ENCODE measurements at regions not wholly inside any gene's neighbourhood (a gene's known extent, or its start where the extent isn't known, plus 50 kb on each side); places are given as distances from the start of the nearest gene placed in this dataset.

DNA sequence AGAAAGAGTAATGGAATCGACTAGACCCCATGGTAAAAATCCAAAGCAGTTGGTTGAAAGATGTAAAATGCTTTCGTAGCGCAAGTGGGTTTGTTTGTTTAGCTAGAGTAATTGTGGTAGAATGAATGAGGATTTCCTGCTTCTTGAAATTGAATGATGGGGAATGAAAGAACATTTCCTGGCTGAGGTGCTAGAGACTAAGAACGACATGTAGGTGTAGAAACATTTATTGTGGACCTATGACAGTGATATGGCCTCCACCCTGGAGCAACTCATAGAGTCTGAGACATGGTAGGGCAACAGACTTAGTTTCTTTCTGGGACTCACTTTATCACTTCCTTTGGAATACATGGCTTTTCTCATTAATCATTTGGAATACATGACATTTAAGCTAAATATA lies 467.6 kb upstream of the CFAP20DC start:
- TF ChIP-seq, protein P1, sequence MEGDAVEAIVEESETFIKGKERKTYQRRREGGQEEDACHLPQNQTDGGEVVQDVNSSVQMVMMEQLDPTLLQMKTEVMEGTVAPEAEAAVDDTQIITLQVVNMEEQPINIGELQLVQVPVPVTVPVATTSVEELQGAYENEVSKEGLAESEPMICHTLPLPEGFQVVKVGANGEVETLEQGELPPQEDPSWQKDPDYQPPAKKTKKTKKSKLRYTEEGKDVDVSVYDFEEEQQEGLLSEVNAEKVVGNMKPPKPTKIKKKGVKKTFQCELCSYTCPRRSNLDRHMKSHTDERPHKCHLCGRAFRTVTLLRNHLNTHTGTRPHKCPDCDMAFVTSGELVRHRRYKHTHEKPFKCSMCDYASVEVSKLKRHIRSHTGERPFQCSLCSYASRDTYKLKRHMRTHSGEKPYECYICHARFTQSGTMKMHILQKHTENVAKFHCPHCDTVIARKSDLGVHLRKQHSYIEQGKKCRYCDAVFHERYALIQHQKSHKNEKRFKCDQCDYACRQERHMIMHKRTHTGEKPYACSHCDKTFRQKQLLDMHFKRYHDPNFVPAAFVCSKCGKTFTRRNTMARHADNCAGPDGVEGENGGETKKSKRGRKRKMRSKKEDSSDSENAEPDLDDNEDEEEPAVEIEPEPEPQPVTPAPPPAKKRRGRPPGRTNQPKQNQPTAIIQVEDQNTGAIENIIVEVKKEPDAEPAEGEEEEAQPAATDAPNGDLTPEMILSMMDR (IDR thresholded peaks at IDR 0.05; ENCODE audit: low read depth, low read length): no peak
- H3K9me3 ChIP-seq (ENCODE audit: severe bottlenecking): no peaks in the 10 kb centered on the region
- no peak overlapping the region for H3K27ac ChIP-seq
- no peak for DNase-seq
- H3K27me3 ChIP-seq (ENCODE audit: insufficient read depth, low read depth, severe bottlenecking): no peaks in the 10 kb centered on the region
- no peaks in the 10 kb centered on the region for H3K36me3 ChIP-seq
- H3K4me3 ChIP-seq (ENCODE audit: low read depth, low read length): no peak overlapping the region

DNA sequence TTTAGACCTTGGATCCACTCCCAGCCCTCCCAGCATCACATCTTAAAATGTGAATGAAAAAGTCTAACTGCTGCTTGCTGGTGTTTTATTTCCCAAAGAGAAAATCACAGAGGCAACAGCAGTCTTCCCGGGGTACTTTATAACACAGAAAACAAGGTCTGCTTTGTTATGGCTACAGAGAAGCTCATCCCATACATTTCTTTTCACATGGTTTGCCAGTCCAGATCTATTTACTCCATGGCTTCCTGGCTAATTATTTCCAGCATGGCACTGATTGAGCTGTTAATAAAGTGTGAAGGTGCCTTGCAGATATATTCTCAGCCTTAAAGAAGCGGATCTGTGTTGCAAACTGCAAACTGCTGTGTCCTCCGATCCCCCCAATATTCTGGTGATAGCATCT lies 466.1 kb upstream of the CFAP20DC start:
- DNase-seq: no peak
- Histone ChIP-seq H3K36me3 (no peaks in the 10 kb centered on the region), H3K4me3 (ENCODE audit: low read depth, low read length) (no peak overlapping the region), H3K9me3 (ENCODE audit: severe bottlenecking) (no peaks in the 10 kb centered on the region), H3K27ac (no peak overlapping the region), H3K27me3 (ENCODE audit: insufficient read depth, low read depth, severe bottlenecking) (no peaks in the 10 kb centered on the region)
- TF ChIP-seq, protein P1 (IDR thresholded peaks at IDR 0.05; ENCODE audit: low read depth, low read length): no peak

DNA sequence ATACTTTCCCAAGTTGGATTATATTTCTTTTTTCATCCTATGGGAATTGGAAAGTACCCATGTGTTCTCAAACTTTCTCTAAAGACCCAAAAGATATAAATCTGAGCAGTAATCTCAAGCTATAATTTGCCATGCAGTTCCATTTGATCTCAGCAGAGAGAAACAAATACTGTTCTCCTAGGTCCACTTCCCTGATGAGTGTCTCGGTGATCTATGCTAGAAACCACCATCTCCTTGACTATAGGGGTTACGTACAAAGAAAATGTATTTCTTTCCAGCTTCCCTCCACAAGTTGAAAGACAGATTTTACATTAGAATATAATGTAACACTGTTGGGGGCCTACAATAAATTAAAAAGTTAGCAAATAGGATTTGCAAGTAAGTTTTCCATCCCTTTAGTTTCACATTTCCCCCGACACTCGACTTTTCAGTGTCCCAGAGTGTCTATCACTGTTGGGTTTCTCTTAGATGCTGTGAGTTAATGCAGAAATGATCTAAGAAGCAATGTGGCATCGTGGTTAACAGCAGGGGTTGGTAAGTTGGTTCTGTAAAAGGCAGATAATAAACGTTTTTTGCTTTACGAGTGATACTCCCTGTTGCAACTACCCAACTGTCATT lies 465.1 kb upstream of the CFAP20DC start:
- H3K9me3 ChIP-seq (ENCODE audit: severe bottlenecking): no peaks in the 10 kb centered on the region
- H3K27me3 ChIP-seq (ENCODE audit: insufficient read depth, low read depth, severe bottlenecking): no peaks in the 10 kb centered on the region
- no peaks in the 10 kb centered on the region for H3K36me3 ChIP-seq
- no peak for DNase-seq
- TF ChIP-seq, protein P1 (IDR thresholded peaks at IDR 0.05; ENCODE audit: low read depth, low read length): no peak
- no peak overlapping the region for H3K4me3 ChIP-seq (ENCODE audit: low read depth, low read length)
- no peak overlapping the region for H3K27ac ChIP-seq

DNA sequence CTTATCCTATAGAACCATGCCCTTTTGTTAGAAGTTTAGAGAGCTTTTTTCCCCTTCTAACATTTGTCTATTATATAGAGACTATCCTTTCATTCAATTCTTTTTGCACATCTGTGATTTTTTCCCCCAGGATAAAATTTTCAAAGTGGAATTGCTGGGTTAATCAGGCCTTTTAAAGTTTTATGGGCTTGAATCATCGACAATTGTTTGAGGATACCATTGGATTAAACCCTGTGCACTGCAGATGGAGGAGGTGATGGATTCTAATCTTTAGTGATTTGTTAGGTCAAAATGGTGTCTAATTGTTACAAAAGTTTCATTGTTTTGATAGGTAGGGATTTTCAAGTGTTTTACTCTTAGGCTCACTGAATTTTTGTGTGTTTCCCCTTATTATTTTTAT lies 463.7 kb upstream of the CFAP20DC start:
- Histone ChIP-seq H3K4me3 (ENCODE audit: low read depth, low read length) (no peak overlapping the region), H3K9me3 (ENCODE audit: severe bottlenecking) (no peaks in the 10 kb centered on the region), H3K27ac (no peak overlapping the region), H3K27me3 (ENCODE audit: insufficient read depth, low read depth, severe bottlenecking) (no peaks in the 10 kb centered on the region), H3K36me3 (no peaks in the 10 kb centered on the region)
- TF ChIP-seq, protein P1 (IDR thresholded peaks at IDR 0.05; ENCODE audit: low read depth, low read length): no peak
- no peak for DNase-seq

DNA sequence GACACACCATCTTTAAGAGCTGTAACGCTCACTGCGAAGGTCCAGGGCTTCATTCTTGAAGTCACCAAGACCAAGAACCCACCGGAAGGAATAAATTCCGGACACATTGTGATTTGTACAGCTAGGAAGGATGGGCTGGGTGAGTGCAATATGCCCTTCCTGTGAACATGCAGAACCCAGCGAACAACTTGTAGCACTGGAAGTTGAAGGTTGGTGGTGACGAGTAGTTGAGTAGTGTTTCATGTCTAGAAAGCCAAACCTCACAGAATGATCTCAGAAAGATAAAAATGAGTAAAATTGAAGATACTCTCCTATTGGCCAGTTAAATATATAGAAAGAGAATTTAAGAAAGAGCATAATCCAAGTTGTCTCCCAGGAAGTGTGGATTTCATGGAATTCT lies 462.2 kb upstream of the CFAP20DC start:
- no peaks in the 10 kb centered on the region for H3K36me3 ChIP-seq
- H3K4me3 ChIP-seq (ENCODE audit: low read depth, low read length): no peak overlapping the region
- no peaks in the 10 kb centered on the region for H3K27me3 ChIP-seq (ENCODE audit: insufficient read depth, low read depth, severe bottlenecking)
- H3K27ac ChIP-seq: no peak overlapping the region
- DNase-seq: no peak
- H3K9me3 ChIP-seq (ENCODE audit: severe bottlenecking): no peaks in the 10 kb centered on the region
- TF ChIP-seq, protein P1 (IDR thresholded peaks at IDR 0.05; ENCODE audit: low read depth, low read length): no peak

DNA sequence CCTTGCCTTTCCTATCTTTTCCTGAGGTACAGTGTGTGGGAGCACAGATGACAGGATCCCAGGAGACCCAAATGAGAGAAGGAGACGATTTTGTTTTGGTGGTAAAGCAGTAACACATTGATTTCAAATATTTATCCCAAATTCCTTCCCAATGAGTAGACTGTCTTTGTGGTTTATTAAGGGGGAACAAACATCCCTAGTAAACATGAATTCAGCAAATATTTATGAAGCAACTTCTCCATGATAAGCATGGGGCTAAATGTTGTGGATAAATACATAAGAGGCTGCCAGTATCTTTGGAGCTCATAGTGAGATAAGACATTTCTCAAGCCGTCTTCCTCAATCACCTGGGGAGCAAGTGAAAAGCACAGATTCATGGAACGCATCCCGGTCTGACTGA lies 460.8 kb upstream of the CFAP20DC start:
- no peaks in the 10 kb centered on the region for H3K9me3 ChIP-seq (ENCODE audit: severe bottlenecking)
- no peaks in the 10 kb centered on the region for H3K36me3 ChIP-seq
- H3K27me3 ChIP-seq (ENCODE audit: insufficient read depth, low read depth, severe bottlenecking): no peaks in the 10 kb centered on the region
- no peak overlapping the region for H3K4me3 ChIP-seq (ENCODE audit: low read depth, low read length)
- no peak for DNase-seq
- TF ChIP-seq, protein P1 (IDR thresholded peaks at IDR 0.05; ENCODE audit: low read depth, low read length): no peak
- no peak overlapping the region for H3K27ac ChIP-seq

All from WERI-Rb-1 (cell line).